ENCODE measurements at regions not wholly inside any gene's neighbourhood (a gene's known extent, or its start where the extent isn't known, plus 50 kb on each side); places are given as distances from the start of the nearest gene placed in this dataset.

DNA sequence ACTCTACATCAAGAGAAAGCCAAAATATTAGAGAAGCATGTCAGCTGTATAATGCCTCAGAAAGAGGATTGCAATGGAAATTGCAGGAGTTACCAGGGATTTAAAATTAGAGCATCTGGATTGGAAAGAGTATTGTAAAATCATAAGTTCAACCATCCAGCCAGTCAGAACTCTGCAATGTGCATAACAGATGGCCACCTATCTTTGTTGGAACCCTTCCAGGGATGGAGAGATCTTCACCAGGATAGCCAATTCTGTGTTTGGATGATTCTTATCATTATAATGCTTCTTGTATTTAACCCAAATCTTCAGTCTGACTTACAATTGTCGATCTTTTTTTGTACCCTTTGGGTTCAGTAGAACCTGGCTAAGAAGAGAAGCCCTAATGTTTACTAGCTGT is 164.4 kb downstream of the TLR4 start:
- intact Hi-C loops (cut with micrococcal nuclease; ENCODE audit: unreplicated experiment) (no loop called here), in situ Hi-C loops (cut with HindIII; ENCODE audit: low pct_unique_long_range_greater_than_20kb, low sequenced_read_pairs) (no loop called here)
- Histone ChIP-seq H3K27ac (ENCODE audit: low read length) (no peak overlapping the region), H3K9me3 (ENCODE audit: control insufficient read depth, insufficient read depth, low read depth, low read length) (no peaks in the 10 kb centered on the region), H3K4me1 (ENCODE audit: control insufficient read depth, insufficient read depth, low read length) (no peaks in the 10 kb centered on the region), H3K36me3 (ENCODE audit: control insufficient read depth, insufficient read depth, low read length) (no peaks in the 10 kb centered on the region), H3K4me3 (ENCODE audit: low read depth in 2 of 2, low read length in 2 of 2) (no peak overlapping the region), H3K27me3 (ENCODE audit: control insufficient read depth, insufficient read depth, low read length) (no peaks in the 10 kb centered on the region)
- POLR2A ChIA-PET = no interaction called here
- DNase-seq (ENCODE audit: low read depth, low spot score) (no peak), ATAC-seq (no peak)
- TF ChIP-seq SIN3A (IDR thresholded peaks at IDR 0.05; ENCODE audit: borderline replicate concordance, insufficient read depth, low read depth, low read length) (no peak), POLR2AphosphoS5 (IDR thresholded peaks at IDR 0.05; ENCODE audit: low read depth, low read length) (no peak), TCF7L2 (IDR thresholded peaks at IDR 0.05; ENCODE audit: low read depth, low read length) (no peak)
- TF ChIP-seq, protein P1, sequence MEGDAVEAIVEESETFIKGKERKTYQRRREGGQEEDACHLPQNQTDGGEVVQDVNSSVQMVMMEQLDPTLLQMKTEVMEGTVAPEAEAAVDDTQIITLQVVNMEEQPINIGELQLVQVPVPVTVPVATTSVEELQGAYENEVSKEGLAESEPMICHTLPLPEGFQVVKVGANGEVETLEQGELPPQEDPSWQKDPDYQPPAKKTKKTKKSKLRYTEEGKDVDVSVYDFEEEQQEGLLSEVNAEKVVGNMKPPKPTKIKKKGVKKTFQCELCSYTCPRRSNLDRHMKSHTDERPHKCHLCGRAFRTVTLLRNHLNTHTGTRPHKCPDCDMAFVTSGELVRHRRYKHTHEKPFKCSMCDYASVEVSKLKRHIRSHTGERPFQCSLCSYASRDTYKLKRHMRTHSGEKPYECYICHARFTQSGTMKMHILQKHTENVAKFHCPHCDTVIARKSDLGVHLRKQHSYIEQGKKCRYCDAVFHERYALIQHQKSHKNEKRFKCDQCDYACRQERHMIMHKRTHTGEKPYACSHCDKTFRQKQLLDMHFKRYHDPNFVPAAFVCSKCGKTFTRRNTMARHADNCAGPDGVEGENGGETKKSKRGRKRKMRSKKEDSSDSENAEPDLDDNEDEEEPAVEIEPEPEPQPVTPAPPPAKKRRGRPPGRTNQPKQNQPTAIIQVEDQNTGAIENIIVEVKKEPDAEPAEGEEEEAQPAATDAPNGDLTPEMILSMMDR (IDR thresholded peaks at IDR 0.05) = no peak
- TF ChIP-seq, protein P2, sequence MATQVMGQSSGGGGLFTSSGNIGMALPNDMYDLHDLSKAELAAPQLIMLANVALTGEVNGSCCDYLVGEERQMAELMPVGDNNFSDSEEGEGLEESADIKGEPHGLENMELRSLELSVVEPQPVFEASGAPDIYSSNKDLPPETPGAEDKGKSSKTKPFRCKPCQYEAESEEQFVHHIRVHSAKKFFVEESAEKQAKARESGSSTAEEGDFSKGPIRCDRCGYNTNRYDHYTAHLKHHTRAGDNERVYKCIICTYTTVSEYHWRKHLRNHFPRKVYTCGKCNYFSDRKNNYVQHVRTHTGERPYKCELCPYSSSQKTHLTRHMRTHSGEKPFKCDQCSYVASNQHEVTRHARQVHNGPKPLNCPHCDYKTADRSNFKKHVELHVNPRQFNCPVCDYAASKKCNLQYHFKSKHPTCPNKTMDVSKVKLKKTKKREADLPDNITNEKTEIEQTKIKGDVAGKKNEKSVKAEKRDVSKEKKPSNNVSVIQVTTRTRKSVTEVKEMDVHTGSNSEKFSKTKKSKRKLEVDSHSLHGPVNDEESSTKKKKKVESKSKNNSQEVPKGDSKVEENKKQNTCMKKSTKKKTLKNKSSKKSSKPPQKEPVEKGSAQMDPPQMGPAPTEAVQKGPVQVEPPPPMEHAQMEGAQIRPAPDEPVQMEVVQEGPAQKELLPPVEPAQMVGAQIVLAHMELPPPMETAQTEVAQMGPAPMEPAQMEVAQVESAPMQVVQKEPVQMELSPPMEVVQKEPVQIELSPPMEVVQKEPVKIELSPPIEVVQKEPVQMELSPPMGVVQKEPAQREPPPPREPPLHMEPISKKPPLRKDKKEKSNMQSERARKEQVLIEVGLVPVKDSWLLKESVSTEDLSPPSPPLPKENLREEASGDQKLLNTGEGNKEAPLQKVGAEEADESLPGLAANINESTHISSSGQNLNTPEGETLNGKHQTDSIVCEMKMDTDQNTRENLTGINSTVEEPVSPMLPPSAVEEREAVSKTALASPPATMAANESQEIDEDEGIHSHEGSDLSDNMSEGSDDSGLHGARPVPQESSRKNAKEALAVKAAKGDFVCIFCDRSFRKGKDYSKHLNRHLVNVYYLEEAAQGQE (IDR thresholded peaks at IDR 0.05; ENCODE audit: insufficient read depth in 1 of 2, low read depth in 2 of 2, low read length in 1 of 2) = no peak
- CTCF ChIA-PET = no interaction called here
- BruUV-seq (replicated peaks) = no TSS peak

DNA sequence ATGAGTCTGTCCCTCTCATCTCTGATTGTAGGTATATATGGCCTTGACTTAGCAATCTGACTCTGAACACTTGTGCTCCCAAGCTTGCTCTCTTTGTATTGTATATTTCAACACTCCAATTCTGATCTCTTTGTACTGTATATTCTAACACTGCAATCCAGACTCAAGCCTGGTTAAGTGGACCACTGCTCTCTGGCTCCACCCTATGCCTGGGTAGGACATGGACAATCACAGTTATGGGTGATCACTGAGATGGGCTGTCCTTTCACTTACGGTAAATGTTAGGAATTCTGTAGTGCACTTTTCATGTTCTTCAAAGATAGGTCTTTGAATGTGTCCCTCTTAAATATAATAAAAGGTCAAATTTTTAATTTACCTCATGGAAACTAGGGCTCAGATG is 165.1 kb downstream of the TLR4 start:
- ChIA-PET POLR2A (no interaction called here), CTCF (no interaction called here)
- no peaks in the 10 kb centered on the region for H3K4me1 ChIP-seq (ENCODE audit: control insufficient read depth, insufficient read depth, low read length)
- no peaks in the 10 kb centered on the region for H3K27me3 ChIP-seq (ENCODE audit: control insufficient read depth, insufficient read depth, low read length)
- no peaks in the 10 kb centered on the region for H3K9me3 ChIP-seq (ENCODE audit: control insufficient read depth, insufficient read depth, low read depth, low read length)
- DNase-seq (ENCODE audit: low read depth, low spot score) (no peak), ATAC-seq (no peak)
- H3K36me3 ChIP-seq (ENCODE audit: control insufficient read depth, insufficient read depth, low read length) = no peaks in the 10 kb centered on the region
- no TSS peak for BruUV-seq (replicated peaks)
- intact Hi-C loops (cut with micrococcal nuclease; ENCODE audit: unreplicated experiment) = no loop called here
- no peak overlapping the region for H3K4me3 ChIP-seq (ENCODE audit: low read depth in 2 of 2, low read length in 2 of 2)
- in situ Hi-C loops (cut with HindIII; ENCODE audit: low pct_unique_long_range_greater_than_20kb, low sequenced_read_pairs) = no loop called here
- TF ChIP-seq SIN3A (IDR thresholded peaks at IDR 0.05; ENCODE audit: borderline replicate concordance, insufficient read depth, low read depth, low read length) (no peak), POLR2AphosphoS5 (IDR thresholded peaks at IDR 0.05; ENCODE audit: low read depth, low read length) (no peak), TCF7L2 (IDR thresholded peaks at IDR 0.05; ENCODE audit: low read depth, low read length) (no peak)
- TF ChIP-seq, protein P1 (IDR thresholded peaks at IDR 0.05) = no peak
- TF ChIP-seq, protein P2 (IDR thresholded peaks at IDR 0.05; ENCODE audit: insufficient read depth in 1 of 2, low read depth in 2 of 2, low read length in 1 of 2) = no peak
- no peak overlapping the region for H3K27ac ChIP-seq (ENCODE audit: low read length)

All from Panc1 (cell line).